ENCODE measurements at regions not wholly inside any gene's neighbourhood (a gene's known extent, or its start where the extent isn't known, plus 50 kb on each side); places are given as distances from the start of the nearest gene placed in this dataset.

DNA sequence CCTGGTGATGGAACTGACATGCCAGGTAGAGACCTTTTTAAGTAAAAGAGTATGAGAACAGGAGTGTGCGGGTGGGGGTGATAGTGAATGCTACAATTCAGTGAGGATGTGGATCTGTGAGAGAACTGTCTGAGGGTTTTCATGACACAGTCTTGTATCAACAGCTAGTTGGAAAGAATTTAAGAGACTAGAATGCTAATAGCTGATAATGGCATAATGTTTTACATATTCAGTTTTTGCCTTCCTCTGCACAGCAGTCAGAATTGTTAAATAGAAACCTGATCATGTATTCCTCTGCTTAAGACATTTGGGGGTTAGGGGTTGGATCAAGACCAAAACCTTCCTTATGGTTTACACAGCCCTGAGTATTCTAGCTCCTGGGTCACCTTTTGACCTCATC, 152.8 kb upstream of the ZRANB2 start:
- no peak for TF ChIP-seq TEAD4 (IDR thresholded peaks at IDR 0.05)
- TF ChIP-seq REST (IDR thresholded peaks at IDR 0.05; ENCODE audit: low read depth) = no peak
- TF ChIP-seq NFIC (IDR thresholded peaks at IDR 0.05) = no peak
- no peak for TF ChIP-seq FOXM1 (IDR thresholded peaks at IDR 0.05; ENCODE audit: borderline replicate concordance, low read depth)
- no peak for TF ChIP-seq EP300 (IDR thresholded peaks at IDR 0.05; ENCODE audit: borderline replicate concordance)
- TF ChIP-seq YY1 (IDR thresholded peaks at IDR 0.05; ENCODE audit: low read depth) = no peak
- TF ChIP-seq EGR1 (IDR thresholded peaks at IDR 0.05) = no peak
- no peak for TF ChIP-seq RAD21 (IDR thresholded peaks at IDR 0.05; ENCODE audit: low read depth)
- no peak for TF ChIP-seq TCF12 (IDR thresholded peaks at IDR 0.05; ENCODE audit: low read depth)
- no peak for TF ChIP-seq TAF1 (IDR thresholded peaks at IDR 0.05; ENCODE audit: low read depth)
- no peak for TF ChIP-seq ZBTB7A (IDR thresholded peaks at IDR 0.05; ENCODE audit: low read depth)
- TF ChIP-seq CEBPB (IDR thresholded peaks at IDR 0.05) = no peak
- no peak for TF ChIP-seq MAX (IDR thresholded peaks at IDR 0.05)
- TF ChIP-seq, protein P1, sequence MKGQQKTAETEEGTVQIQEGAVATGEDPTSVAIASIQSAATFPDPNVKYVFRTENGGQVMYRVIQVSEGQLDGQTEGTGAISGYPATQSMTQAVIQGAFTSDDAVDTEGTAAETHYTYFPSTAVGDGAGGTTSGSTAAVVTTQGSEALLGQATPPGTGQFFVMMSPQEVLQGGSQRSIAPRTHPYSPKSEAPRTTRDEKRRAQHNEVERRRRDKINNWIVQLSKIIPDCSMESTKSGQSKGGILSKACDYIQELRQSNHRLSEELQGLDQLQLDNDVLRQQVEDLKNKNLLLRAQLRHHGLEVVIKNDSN (IDR thresholded peaks at IDR 0.05) = no peak
- TF ChIP-seq CREB1 (IDR thresholded peaks at IDR 0.05; ENCODE audit: low read depth) = no peak

DNA sequence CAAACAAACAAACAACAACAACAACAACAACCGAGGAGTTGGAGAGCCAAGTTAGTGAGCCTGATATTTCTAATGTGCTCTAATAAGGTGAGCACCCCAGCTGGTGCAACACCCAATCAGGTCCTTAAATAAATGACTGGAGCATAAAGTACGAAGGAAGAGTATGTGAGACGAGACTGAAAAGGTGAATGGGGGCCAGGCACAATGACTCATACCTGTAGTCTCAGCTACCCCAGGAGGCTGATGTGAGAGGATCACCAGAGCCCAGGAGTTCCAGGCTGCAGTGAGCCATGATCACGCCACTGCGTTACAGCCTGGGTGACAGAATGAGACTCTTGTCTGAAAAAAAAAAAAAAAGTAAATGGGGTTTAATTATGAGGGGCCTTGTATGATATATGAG, 152.0 kb upstream of the ZRANB2 start:
- TF ChIP-seq RAD21 (IDR thresholded peaks at IDR 0.05; ENCODE audit: low read depth) (no peak), TCF12 (IDR thresholded peaks at IDR 0.05; ENCODE audit: low read depth) (no peak), TEAD4 (IDR thresholded peaks at IDR 0.05) (no peak)

DNA sequence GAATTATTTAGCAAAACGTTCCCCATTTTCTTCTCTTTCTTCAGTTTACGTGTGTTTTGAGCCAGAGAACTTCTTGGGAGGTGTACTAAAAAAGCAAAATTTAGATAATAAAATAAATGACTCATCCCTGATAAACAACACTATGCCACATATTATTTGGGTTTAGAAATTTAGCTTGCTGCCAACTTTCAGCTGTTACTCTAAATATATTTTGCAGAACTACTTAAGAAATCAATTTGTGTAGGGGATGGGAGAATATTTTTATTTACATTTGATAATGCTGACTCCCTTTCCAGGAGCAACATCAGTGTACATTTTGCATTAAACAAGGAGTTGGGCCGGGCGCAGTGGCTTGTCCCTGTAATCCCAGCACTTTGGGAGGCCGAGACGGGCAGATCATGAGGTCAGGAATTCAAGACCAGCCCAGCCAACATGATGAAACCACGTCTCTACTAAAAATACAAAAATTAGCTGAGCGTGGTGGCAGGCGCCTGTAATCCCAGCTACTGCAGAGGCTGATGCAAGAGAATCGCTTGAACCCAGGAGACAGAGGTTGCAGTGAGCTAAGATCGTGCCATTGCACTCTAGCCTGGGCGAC, 151.4 kb upstream of the ZRANB2 start:
- TF ChIP-seq, protein P1 (IDR thresholded peaks at IDR 0.05) = no peak
- TF ChIP-seq MAX (IDR thresholded peaks at IDR 0.05) (no peak), YY1 (IDR thresholded peaks at IDR 0.05; ENCODE audit: low read depth) (no peak), EGR1 (IDR thresholded peaks at IDR 0.05) (no peak), RAD21 (IDR thresholded peaks at IDR 0.05; ENCODE audit: low read depth) (no peak), CEBPB (IDR thresholded peaks at IDR 0.05) (no peak), REST (IDR thresholded peaks at IDR 0.05; ENCODE audit: low read depth) (no peak), TEAD4 (IDR thresholded peaks at IDR 0.05) (no peak), FOXM1 (IDR thresholded peaks at IDR 0.05; ENCODE audit: borderline replicate concordance, low read depth) (no peak), CREB1 (IDR thresholded peaks at IDR 0.05; ENCODE audit: low read depth) (no peak), EP300 (IDR thresholded peaks at IDR 0.05; ENCODE audit: borderline replicate concordance) (no peak), ZBTB7A (IDR thresholded peaks at IDR 0.05; ENCODE audit: low read depth) (no peak), TCF12 (IDR thresholded peaks at IDR 0.05; ENCODE audit: low read depth) (no peak), NFIC (IDR thresholded peaks at IDR 0.05) (no peak), TAF1 (IDR thresholded peaks at IDR 0.05; ENCODE audit: low read depth) (no peak)

GRCh38 chr1:71231751-71232150, 150.9 kb upstream of the ZRANB2 start:
- no peak for TF ChIP-seq NFIC (IDR thresholded peaks at IDR 0.05)
- TF ChIP-seq ZBTB7A (IDR thresholded peaks at IDR 0.05; ENCODE audit: low read depth) = no peak
- TF ChIP-seq FOXM1 (IDR thresholded peaks at IDR 0.05; ENCODE audit: borderline replicate concordance, low read depth) = no peak
- no peak for TF ChIP-seq YY1 (IDR thresholded peaks at IDR 0.05; ENCODE audit: low read depth)
- no peak for TF ChIP-seq TEAD4 (IDR thresholded peaks at IDR 0.05)
- TF ChIP-seq CREB1 (IDR thresholded peaks at IDR 0.05; ENCODE audit: low read depth) = no peak
- TF ChIP-seq RAD21 (IDR thresholded peaks at IDR 0.05; ENCODE audit: low read depth) = no peak
- TF ChIP-seq TAF1 (IDR thresholded peaks at IDR 0.05; ENCODE audit: low read depth) = no peak
- TF ChIP-seq REST (IDR thresholded peaks at IDR 0.05; ENCODE audit: low read depth) = no peak
- no peak for TF ChIP-seq EP300 (IDR thresholded peaks at IDR 0.05; ENCODE audit: borderline replicate concordance)
- TF ChIP-seq, protein P1 (IDR thresholded peaks at IDR 0.05) = no peak
